Activated T-cell treated with anti-CD3 and anti-CD28 coated beads for 4 hours (primary cell): ENCODE measurements at regions not wholly inside any gene's neighbourhood (a gene's known extent, or its start where the extent isn't known, plus 50 kb on each side); places are given as distances from the start of the nearest gene placed in this dataset.

ENCODE experiments used
- DNase-seq: peaks from one replicate; pipeline ENCODE4 v3.0.0-alpha.2; 2020

GRCh38 chr9:118785456-118785855, 583.8 kb downstream of the BRINP1 start:
- DNase-seq = no peak

GRCh38 chr9:118786877-118787276, 582.4 kb downstream of the BRINP1 start:
- no peak for DNase-seq

- no peak for DNase-seq
Measured at GRCh38 chr9:118809160-118809625, 560.0 kb downstream of the BRINP1 start.

DNA sequence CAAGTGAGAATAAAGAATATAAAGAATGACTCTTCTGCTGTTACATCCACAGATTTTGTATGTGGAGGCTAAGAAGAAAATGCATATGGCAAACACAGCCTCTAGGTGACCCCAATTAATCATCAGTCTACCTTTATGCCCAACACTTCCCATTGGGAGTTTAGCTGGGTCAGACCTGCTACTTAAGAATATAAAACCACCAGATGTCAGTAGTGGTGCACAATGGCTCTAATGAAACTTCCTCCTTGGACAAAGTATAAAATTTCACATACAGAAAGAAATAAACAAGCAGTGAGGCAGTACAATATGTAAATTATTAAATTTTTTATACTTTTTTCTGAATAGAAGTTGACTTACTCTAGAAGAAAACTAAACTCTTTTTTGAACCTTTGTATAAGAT, 539.9 kb downstream of the BRINP1 start:
- no peak for DNase-seq

- DNase-seq = no peak
Measured at GRCh38 chr9:118832371-118832770, 536.9 kb downstream of the BRINP1 start.

- DNase-seq = no peak
Measured at GRCh38 chr9:118836891-118837290, 532.3 kb downstream of the BRINP1 start.

DNA sequence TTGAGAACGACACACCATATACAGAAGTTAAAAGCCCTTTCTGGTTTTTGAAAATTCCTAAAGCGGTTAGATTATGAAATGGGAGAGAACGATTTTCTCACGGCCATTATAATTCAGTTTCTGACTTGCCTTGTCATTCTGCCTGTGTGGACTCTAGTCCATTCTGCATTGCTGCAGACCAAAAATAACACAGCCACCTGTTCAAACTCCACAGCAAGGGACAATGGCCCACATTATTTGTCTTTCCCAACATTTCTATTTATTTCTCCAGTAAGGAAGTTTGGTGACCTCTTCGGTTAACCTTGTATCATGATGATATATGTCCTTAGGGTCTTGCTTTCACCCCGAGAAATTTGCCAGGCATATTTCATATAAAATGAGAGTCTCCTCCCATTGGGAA, 497.7 kb downstream of the BRINP1 start:
- DNase-seq = no peak

GRCh38 chr9:118882684-118883083, 486.6 kb downstream of the BRINP1 start:
- DNase-seq = no peak

GRCh38 chr9:118883411-118883810, 485.8 kb downstream of the BRINP1 start:
- DNase-seq = no peak

GRCh38 chr9:118891213-118891612, 478.0 kb downstream of the BRINP1 start:
- no peak for DNase-seq

- no peak for DNase-seq
Measured at GRCh38 chr9:118896324-118897000, 472.8 kb downstream of the BRINP1 start.

DNA sequence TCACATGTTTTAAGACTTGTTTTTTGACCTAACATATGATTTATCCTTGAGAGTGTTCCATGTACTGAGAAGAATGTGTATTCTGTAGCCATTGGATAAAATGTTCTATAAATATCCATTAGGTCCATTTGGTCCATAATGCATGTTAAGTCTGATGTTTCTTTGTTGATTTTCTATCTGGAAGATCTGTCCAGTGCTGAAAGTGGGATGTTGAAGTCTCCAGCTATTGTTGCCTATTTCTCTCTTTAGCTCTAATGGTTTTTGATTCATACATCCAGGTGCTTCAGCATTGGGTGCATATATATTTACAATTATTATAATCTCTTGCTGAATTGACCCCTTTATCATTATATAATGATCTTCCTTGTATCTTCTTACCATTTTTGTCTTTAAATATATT, 451.1 kb downstream of the BRINP1 start:
- no peak for DNase-seq

- no peak for DNase-seq
Measured at GRCh38 chr9:118928722-118929121, 440.5 kb downstream of the BRINP1 start.

DNA sequence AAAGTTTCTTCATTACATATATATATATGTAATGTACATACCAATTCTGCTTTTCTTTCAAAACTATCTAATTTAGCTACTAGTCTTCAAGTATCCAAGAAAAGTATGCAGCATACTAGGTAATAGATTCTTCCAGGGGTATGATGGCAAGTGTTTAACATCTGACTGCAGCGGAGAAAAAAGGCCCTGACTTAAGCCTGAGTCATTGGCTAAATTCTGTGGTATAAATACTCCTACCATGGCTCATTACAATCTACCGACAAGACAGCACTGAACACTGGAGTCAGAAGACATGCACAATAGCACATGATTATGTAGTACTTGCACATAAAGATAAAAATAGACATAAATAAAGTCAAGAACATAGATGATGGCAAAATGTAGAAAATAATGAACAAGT, 439.9 kb downstream of the BRINP1 start:
- no peak for DNase-seq

DNA sequence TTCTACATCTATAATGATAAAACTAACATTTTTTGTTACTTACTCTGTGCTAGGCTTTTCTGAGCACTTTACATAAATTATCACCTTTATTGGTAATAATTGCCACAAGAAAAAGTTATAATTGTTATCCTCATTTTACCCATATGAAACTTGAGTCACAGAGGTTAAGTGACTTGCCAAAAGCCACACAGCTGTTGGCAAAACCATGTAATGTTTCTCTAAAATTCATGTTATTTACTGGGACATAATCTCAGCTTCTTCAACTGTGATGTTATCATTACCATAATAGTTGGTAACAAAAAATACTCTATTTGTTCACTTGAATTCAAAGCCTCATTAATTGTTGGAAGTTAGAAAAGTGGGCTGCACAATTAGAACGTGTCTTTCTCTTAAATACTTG, 437.3 kb downstream of the BRINP1 start:
- no peak for DNase-seq

DNA sequence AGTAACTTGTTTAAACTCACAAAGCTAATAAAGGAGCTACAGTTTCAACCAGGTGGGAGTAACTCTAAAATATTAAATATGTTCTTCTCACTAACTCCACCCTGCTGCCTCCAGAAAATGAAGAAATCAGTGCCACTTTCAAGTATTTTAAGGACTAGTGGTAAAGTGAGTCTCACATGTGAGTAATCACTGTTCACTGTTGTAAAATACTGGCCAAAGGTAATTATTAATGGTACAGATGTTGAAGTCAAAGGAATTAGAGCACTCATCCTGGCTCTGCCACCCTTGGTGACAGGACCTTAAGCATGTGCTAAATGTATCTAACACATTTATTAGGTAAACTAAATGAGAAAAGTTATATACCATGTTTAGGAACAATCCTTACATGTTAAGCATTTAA, 430.7 kb downstream of the BRINP1 start:
- DNase-seq = no peak

DNA sequence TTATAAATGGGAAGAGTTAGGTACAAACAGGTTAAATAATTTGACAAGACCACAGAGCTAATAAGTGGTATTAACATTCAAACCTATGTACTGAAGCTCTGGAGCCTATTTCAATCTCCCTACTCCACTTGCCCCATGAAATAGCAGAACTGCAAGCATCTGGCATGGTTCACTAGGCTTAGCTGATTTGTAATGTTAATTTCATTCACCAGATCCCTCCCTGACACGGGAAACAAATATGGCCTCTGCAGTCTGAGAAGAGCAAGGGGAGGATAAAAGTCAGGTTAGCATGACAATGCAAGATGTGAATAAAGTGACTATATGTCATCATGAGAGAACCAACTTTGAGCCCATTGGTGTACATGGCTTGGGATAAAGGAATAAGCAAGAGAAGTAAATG, 428.8 kb downstream of the BRINP1 start:
- DNase-seq = no peak

DNA sequence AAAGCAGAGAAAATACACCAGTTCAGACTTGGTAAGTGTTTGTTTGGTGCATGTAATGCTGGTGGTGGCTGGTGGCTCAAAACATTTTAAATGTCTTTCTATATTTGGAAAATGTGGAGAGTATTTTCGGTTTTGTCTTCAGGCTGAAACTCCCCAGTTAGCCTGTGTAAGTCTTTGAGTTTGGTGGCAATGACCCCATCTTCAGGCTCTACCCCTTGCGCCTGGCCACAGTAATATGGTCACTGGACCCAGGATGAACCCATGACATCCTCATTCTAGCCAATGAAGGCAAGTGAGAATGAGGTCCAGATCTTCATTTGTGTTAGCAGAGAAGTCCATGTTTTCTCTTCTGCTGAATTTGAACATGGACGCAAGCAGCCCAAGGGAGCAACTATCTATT, 422.6 kb downstream of the BRINP1 start:
- DNase-seq = no peak

DNA sequence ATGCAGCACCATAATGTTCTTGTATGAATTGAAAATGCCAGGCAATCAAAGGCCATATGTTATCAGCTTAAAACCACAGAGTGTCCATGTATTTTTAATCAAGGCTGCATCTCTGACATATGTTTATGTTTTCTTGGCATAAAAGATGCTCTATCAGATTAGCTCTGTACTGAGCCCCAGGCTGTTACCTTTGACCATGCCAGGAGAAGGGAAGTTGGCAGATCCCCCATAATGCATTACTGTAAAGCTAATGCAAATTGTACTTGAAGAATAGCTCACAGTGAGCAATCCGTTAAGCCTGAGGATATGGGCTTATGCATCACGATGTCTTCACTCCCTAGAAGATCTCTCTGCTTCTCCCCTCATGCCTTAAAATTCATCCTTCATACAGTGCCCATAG, 414.4 kb downstream of the BRINP1 start:
- no peak for DNase-seq

DNA sequence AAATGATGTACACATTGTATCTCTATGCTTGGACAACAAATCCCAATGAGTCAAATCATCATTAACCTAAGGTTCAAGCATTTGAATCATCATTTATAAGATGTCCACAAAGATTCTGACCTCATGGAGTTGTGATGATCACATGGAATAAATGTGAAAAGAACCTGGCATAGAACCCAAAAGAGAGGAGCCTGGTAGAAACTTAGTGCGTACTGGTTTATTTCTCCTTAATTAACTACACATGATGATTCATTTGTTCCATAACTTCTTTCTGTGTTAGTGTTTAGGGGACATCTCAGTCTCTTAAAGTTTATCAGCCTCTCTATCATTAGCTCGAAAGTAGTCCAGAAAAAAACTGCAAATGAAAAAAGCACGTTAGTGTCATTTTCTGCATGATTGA, 411.6 kb downstream of the BRINP1 start:
- no peak for DNase-seq

DNA sequence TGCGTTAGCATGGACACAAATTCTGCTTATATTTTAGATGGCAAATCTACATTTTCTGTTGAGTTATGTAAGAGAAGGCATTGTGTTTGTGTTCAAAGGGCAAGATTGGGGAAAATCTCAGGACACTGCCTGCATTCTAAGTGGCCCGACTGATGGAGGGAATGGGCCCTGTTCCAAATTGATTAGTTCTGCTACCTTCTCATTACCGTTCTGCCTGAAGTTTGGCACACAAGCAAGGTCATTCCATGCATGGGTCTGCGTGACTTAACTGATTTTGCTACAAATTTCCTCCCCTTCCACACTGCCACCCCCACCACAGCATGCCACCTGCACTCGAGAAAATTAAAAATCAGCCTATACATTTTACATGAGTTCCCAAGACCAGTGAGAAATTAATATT, 409.9 kb downstream of the BRINP1 start:
- no peak for DNase-seq

GRCh38 chr9:118961857-118962256, 407.4 kb downstream of the BRINP1 start:
- no peak for DNase-seq

GRCh38 chr9:118962426-118962825, 406.8 kb downstream of the BRINP1 start:
- no peak for DNase-seq

DNA sequence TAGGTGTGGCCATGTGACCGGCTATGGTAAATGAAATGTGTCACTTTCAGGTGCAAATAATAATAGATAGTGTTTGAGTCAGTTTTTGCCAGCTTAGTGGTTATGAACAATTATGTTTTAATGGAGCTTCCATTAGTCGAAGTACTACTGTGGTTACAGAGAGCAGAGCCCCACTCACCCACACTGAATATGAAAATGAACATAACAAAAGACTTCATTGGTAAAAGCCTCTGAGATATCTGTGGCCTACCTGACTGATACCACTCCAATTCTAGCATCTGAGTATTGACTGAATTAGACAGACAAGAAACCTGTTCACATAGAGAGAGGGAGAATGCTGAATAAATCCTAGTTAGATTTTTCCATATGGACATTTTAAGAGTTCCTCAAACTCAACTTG, 405.6 kb downstream of the BRINP1 start:
- DNase-seq = no peak

DNA sequence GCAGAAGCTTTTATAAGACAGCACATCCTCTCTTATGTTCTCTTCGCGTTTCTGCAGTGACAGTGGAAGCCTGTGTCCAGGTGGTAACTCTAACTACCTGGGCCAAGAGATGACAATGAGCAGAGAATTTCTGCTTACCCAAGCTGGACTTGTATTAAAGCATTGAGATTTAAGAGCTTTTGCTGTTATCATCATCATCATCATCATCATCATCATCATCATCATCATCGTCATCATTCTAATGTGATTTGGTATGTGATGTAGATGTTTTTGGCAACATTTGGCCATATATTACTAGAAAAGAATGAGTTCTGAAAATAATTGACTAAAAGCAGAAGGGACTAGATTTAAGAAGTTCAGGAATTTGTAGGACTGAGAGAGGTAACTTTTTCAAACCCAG, 401.3 kb downstream of the BRINP1 start:
- no peak for DNase-seq

DNA sequence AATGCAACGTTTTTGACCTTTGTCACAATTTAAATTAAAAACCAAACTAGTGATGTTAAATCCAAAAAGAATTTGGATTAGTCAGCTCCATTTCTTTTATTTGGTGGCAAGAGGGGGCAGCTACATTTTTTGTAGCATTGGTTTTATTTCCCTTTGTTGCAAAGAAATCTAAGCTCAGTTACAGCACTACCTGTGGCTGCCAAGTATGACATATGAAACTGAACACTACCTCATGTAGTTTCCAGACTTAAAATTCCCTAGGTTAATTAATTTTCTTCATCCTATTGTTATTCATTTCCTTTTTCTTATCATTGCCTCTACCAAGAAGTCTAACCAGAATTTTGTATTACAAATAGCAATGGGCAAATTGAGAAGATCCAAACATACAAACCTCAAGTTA, 393.5 kb downstream of the BRINP1 start:
- no peak for DNase-seq
